Activated CD4-positive, alpha-beta T cell treated with anti-CD3 and anti-CD28 coated beads, Interleukin-2, amount 50 U/mL, for 4 hours (primary cell): ENCODE measurements at regions not wholly inside any gene's neighbourhood (a gene's known extent, or its start where the extent isn't known, plus 50 kb on each side); places are given as distances from the start of the nearest gene placed in this dataset.

Source experiments
- DNase-seq, 2 experiments: peaks; one replicate each; pipeline ENCODE4 v3.0.0-alpha.2; 2020

DNA sequence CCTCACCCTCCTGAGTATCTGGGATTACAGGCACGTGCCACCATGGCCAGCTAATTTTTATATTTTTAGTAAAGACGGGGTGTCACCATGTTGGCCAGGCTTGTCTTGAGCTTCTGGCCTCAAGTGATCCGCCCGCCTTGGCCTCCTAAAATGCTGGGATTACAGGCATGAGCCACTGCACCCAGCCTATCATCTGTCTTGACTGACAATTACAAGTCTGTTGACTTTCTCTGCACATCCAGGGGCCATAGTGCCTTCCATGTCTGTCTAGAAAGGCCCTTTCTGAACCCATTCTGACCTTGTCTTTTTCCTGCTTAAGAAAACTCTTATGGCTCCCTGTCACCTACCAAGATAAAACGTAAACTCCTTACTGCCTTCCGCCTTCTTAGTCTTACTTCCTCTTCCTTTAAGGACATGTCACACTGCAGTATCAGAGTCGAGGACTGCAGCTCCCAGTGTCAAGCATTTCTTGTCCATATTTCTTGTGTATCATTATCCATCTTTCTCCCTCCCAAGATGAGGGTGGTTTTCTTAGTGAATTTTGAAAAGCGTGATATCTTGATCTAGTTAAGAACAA is 49.9 kb upstream of the SHB start:
- no peak for DNase-seq
